Astrocyte of the spinal cord (primary cell): ENCODE measurements at regions not wholly inside any gene's neighbourhood (a gene's known extent, or its start where the extent isn't known, plus 50 kb on each side); places are given as distances from the start of the nearest gene placed in this dataset.

ENCODE experiments used
- DNase-seq: peaks from one replicate; pipeline ENCODE4 v3.0.0; 2011; ENCODE audit warnings: low read depth, low spot score
- H3K4me3 ChIP-seq: 2 replicates; pipeline ENCODE4 v1.5.1; 2011; ENCODE audit warnings: low read depth, mild to moderate bottlenecking, low read length, moderate library complexity
- in situ Hi-C: cut with HindIII; loops from 2 replicates; pipeline ENCODE4 v1.10.0; 2017; ENCODE audit warnings: low sequenced_read_pairs
- TF ChIP-seq, protein P1 (sequence below): IDR thresholded peaks from 2 replicates; pipeline ENCODE4 v1.5.1; 2012; ENCODE audit warnings: low read depth, mild to moderate bottlenecking, low read length, inconsistent platforms

DNA sequence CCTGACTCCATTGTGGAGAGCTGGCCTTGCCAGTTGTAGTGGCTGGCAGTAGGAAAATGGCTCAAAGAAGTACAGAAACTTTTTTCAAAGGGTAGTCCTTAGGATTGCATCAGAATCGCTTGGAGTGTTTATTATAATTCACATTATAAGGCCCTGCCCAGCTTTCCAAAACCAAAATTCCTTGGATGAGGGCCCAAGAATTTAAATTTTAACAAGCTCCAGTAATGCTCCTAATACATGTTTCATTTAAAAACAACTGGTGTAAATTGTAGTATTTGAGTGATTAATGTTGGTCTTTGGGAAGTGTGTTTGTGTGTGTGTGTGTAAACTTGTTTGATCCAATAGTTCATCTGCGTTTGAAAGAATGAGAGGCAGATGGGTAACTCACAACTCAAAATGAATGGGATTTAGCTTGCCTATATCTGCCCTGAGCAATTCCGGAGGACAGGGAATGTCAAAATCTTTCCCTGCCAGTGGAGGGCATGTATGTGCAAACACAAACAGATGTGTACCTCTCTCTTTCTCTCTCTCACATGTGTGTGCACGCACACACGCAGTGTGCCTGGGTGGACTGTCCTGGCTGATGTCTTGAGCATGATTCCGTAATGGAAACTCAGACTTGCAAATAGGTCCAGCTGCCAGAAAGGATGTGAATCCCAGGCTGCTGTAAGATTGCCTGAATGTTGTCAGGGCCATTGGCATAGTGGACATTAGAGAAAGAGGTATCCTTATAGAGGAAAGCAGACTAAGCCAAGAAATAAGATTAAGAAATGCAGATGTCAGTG, 293.1 kb downstream of the LMX1A start:
- DNase-seq, result no peak
- TF ChIP-seq, protein P1, sequence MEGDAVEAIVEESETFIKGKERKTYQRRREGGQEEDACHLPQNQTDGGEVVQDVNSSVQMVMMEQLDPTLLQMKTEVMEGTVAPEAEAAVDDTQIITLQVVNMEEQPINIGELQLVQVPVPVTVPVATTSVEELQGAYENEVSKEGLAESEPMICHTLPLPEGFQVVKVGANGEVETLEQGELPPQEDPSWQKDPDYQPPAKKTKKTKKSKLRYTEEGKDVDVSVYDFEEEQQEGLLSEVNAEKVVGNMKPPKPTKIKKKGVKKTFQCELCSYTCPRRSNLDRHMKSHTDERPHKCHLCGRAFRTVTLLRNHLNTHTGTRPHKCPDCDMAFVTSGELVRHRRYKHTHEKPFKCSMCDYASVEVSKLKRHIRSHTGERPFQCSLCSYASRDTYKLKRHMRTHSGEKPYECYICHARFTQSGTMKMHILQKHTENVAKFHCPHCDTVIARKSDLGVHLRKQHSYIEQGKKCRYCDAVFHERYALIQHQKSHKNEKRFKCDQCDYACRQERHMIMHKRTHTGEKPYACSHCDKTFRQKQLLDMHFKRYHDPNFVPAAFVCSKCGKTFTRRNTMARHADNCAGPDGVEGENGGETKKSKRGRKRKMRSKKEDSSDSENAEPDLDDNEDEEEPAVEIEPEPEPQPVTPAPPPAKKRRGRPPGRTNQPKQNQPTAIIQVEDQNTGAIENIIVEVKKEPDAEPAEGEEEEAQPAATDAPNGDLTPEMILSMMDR, result no peak
- no peak overlapping the region for H3K4me3 ChIP-seq
- in situ Hi-C loops, result no loop called here

DNA sequence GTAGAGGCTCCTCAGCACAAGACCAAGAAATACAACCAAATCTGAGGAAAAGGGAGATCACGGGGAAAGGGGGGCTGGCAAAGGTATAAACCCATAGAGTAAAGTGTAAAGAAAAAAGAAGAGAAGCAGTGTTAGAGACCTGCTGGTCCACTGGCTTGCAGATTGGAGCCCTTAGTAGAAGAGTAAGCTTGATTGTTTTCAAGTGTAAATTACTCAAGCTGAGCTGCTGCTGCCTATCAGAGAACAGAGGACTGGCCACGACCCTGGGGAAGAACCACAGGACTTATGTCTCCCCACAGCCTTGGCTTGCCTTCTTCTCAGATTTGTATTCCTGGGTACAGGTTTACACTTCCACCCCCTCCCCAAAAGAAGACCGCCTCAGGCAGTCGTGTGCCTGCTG, 294.2 kb downstream of the LMX1A start:
- in situ Hi-C loops, result no loop called here
- DNase-seq, result no peak
- H3K4me3 ChIP-seq, result no peak overlapping the region

DNA sequence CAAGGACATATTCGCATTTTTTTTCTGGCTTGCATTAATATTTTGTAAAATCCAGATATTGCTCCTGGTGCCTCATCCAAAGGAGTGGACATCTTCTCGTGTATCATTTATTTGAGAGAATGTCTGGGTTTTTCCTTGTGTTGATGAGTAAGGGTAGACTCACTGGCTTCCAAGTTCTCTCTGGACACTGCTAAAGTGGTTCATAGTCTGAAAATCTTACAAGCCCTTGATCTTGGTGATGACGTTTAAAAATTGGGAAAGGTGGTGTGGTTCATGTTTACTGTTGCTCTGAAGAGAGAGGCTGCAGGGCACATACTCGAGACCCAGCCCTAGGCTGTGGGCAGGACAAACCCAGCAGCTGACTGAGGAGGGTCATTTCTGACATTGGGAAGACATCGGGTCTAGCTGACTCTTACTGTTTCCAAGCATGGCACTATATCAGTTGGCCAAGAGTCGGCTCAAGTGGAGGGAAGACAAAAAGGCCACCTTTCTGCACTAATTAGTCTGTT, 296.2 kb downstream of the LMX1A start:
- TF ChIP-seq, protein P1, result no peak
- in situ Hi-C loops, result no loop called here
- H3K4me3 ChIP-seq, result no peak overlapping the region

More for the DNA sequence above, 294.2 kb downstream of the LMX1A start:
- TF ChIP-seq, protein P1, result no peak

DNA sequence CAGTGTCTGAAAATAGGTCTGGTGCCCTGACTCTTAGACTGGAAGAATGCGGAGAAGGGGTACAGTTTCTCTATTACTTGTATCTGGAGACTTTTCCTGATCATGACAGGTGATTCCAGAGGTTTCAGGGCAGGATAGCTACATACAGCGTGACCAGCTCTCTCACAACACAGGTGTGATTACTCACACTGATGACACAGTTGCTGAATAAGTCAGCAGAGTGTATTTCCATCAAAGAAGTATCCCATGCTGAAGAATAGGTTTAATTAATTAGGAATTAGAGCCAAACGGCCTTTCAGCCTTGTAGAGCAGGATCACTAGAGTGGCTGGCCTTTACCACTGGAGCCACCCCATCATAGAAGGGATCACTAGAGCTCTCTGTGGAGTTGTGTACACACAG, 298.6 kb downstream of the LMX1A start:
- DNase-seq, result no peak
- in situ Hi-C loops, result no loop called here
- TF ChIP-seq, protein P1, result no peak
- no peak overlapping the region for H3K4me3 ChIP-seq

More for the DNA sequence above, 296.2 kb downstream of the LMX1A start:
- DNase-seq, result no peak

GRCh38 chr1:165056914-165057313, 299.6 kb downstream of the LMX1A start:
- TF ChIP-seq, protein P1, result no peak
- in situ Hi-C loops, result no loop called here
- DNase-seq, result no peak

GRCh38 chr1:165055581-165055980, 300.9 kb downstream of the LMX1A start:
- DNase-seq, result no peak
- TF ChIP-seq, protein P1, result no peak
- in situ Hi-C loops, result no loop called here
- H3K4me3 ChIP-seq, result no peak overlapping the region

More at GRCh38 chr1:165056914-165057313, 299.6 kb downstream of the LMX1A start:
- no peak overlapping the region for H3K4me3 ChIP-seq
